HG02943 (cell line): ENCODE measurements at regions not wholly inside any gene's neighbourhood (a gene's known extent, or its start where the extent isn't known, plus 50 kb on each side); places are given as distances from the start of the nearest gene placed in this dataset.

Experiments
- ATAC-seq: cut with Tn5 transposase; IDR thresholded peaks from one replicate; pipeline ENCODE4 v1.9.1; 2021; ENCODE audit warnings: mild to moderate bottlenecking, low read depth, moderate library complexity; ENCODE audit not compliant: unreplicated experiment

DNA sequence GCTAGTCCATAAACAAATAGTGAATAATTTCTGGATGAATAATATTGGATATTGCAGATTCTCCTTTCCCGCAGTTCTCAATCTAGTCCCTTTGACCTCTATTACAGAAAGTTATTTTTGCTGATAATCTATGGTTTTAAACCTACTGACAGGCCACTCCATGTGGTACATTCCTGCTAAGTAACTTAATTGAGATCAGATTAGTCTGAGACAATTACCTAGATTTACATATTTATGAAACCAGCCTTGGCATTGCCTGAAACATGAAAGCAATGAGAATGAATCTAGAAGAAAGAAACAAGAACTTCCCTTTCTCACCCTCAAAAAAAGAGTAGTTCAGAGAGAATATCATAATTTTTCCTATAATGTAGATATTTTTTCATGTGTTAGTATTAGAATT is 964.2 kb downstream of the JRKL start:
- no peak for ATAC-seq

- no peak for ATAC-seq
Observed at GRCh38 chr11:97354576-97354975, 964.8 kb downstream of the JRKL start.

DNA sequence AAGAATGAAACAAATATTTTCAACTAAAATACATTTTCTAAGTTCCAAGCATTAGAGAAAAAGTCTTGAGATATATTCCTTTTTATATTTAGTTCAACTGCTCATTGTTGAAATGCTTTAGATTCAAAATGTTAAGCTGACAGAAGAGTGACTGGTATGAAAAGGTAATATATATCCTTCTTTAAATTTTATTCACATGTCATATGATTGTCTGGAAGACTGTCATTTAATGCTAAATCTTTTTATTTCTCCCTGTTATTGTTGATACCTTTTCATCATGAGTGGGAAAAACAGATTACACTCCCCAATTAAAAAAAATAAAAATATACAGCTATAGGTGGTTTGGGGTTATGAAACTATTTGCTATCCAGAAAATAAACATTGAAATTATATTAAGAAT is 965.4 kb downstream of the JRKL start:
- no peak for ATAC-seq

DNA sequence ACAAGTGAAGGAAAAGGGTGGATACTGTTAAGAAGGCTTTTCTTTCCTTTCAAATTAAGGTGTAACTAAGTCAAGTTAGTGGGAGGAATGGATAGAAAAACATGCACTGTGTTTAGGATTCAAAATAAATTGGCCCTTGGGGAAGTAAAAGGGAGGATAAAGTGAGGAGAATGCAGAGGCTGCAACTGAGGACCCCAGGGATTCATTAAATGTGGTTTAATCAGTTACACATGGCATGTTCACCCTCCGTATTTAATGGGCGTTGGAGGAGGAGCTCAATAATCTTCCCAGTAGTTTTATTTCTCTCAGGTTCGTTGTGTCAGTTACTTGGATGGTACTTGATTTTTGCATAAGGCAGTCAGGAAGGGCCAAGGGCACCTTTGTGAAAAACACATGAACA is 966.3 kb downstream of the JRKL start:
- no peak for ATAC-seq

GRCh38 chr11:97359016-97359415 is 969.2 kb downstream of the JRKL start:
- ATAC-seq, result no peak

DNA sequence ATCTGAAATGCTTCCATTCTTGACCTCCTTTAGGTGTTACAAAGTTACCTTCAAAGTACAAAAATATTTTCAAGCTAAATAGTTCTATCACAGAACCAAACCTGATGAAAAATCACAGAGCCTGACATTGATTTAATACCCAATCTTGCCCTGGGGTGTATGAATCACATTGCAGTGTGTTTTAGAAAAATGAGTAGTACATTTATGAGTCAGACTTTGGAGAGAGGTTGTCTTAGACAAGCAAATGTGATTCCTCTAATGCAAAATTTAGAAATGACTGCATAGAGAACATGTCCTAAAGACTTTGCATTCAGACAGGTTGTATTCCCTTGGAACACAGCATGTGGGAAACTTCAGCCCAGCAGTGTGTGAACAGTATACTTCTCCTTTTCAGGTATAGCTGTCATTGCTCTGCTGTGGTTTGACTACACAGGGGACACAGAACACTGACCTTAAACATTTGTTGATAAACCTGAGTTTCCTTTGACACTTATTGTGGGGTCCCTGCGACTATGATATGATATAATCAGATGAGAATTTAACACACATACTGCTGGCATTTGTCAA is 972.1 kb downstream of the JRKL start:
- no peak for ATAC-seq

DNA sequence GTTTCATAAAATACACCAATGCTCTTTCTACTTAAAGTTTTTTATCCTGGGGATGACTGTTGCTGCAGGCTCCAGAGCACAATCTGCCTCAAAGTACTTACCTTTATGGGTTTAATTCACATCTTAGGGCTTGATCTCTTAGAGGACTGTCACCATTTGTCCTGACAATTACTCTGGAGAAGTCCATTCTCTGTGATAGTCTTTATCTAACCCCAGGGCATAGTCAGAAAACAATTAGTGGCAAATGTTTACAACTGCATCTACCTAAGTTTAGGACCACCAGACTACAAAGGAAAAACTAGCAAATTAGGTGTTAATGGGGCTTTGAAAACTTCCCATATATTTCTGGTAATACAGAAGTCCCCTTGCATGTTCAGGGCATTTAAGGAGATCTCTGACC is 973.5 kb downstream of the JRKL start:
- no peak for ATAC-seq

DNA sequence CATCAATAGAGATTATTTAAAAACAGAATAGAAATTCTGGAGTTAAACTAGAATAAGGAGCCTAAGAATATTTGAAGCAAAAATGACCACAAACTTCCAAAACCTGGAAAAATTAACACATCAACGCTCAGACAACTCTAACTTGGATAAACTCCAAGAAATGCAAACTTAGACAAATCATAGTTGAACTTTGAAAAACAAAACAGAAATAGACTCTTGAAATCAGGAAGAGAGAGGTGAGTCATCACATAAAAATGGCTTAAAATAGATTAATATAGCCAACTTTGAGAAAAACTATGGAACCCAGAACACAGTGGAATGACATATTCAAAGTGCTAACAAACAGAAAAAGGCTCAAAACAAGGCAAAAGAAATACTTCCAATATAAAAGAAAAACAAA is 974.2 kb downstream of the JRKL start:
- no peak for ATAC-seq

DNA sequence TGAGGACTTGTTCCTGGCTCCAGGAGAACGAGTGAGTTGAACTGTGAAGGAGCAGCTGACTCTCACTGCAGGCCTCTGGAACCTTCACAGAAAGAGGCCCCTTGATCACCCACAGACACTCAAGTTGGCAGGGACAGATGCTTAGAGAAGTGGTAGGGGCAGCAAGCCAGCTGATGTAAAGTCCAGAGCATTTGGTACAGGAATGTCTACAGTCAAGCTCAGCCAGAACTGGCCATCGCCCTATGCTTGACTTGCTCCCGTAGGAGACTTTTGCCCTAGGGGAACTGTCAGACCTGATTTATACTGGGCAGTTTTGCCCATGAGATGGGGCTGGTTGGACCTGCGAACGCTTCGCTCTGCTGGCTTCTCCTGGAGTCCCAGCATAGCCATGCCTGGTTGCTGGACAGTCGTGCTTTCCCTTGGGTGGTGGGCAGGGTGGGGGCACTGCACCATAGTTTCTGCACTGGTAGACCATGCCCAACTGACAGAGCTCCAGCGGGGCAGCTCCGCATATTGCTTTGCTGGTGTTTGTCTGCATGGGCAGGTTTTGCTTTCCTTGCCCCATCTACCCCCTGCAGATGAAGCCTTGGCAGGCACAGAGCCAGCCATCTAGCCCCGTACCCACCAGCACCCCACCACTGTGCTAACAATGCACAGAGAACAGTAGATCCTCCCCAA is 977.7 kb downstream of the JRKL start:
- ATAC-seq, result no peak

DNA sequence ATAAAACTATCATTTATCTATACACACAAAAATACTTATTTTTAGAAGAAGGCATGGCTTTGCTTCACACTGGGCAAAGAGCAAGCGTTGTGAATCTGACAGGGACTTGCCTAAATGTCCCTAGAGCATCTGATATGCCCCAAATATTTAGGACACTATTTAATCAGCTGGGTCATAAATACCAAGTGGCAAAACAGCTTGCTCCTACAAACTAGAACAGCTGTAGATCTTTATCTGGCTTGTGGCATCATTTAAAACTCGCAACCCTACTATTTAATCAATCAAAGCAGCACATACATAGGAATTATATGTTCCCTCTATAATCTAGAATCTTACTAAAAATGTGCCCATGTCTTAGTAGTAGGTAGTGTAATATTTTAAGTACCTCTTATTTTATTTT is 999.5 kb downstream of the JRKL start:
- no peak for ATAC-seq

DNA sequence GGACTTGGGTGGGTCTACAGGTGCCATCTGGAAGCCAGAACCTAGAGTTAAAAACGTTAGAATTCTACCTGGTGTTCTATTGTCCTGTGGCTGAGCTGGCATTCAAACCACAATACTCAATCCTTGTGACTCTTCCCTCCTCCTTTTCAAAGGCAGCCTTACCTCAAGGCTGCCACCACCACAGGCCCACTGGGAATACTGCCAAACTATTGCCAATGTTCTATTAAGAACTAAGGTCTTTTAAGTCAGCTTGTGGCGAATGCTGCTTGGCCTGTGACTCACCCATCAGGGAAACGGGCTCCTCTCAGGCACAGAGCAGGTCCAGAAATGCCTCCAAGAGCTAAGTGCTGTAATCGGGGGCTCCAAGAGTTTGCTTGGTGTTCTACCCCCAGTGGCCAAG is 1008.4 kb downstream of the JRKL start:
- ATAC-seq, result no peak

GRCh38 chr11:97409141-97409540 is 1019.3 kb downstream of the JRKL start:
- ATAC-seq, result no peak

GRCh38 chr11:97414801-97415200 is 1025.0 kb downstream of the JRKL start:
- no peak for ATAC-seq

DNA sequence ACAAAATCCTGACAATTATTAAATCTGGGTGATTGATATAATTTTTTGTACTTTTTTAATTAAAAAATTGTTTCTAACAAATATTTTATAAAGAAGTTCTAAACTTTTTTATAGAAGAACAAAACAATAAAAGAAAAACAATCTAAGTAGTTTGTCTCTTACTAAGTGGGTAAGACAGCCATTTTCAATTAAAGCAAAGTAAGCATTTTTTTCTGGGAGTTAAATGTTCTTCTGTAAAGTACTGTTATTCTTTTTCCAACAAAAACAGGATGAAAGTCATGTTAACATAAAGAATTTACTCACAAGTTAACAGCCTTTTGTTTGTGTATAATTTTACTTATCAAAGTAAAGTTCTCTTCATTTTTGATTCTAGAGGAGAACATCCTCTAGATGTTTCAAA is 1029.9 kb downstream of the JRKL start:
- no peak for ATAC-seq

GRCh38 chr11:97428247-97428790 is 1038.5 kb downstream of the JRKL start:
- ATAC-seq, result no peak

DNA sequence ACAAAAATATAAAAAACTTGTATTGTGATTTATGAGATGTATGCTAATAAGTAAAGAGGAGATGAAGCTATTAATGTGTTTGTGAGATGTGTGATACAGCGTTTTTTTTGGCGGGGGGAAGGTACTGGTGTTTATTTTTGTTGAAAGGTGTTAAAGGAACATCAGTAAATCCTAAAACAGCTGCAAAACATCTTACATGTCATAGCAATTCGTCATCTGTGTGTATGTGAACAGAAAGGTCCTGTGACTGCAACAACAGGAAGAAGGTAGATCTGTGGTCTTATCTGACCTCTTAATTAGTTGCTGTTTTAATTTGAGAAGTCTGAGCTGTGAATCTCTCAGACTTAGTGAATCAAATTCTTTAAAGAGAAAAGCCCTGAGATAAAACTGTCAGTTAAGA is 1041.1 kb downstream of the JRKL start:
- no peak for ATAC-seq

DNA sequence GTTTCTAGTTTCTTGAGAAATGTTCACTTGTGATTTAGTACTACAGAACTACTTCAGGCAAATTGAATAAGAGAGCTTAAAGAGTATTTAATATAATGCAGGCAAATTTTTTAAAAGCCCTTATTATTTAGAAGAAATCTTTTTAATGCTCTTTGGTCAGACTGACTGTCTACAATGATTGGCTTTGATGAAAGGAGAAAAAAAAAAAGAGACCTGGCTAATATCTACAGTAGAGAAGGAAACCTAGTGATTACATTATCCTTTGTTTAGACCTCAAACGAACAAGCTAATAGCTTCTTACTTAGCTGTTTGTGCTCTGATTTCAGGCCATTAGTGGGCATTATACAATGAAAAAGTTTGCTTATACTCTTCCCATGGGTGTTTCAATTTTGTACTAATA is 1043.1 kb downstream of the JRKL start:
- no peak for ATAC-seq

DNA sequence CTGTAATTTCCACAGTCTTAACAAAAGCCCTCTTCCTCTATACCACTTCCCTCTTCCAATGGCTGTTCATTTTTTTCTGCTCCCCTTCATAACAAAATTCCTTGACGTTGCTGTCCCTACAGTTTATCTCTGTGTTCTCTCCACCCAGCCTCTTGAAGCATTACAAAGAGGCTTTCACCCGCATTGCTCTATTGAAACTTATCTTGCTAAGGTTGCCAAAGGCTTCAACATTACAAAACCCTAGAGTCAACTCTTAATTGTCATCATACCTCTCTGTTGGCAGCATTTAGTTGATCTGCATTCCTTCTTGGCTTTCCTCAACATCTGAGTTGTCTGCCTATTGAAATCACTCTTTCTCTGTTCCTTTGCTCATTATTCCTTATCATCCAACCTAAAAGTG is 1055.7 kb downstream of the JRKL start:
- no peak for ATAC-seq

GRCh38 chr11:97451441-97451840 is 1061.6 kb downstream of the JRKL start:
- ATAC-seq, result no peak

GRCh38 chr11:97454988-97455387 is 1065.2 kb downstream of the JRKL start:
- ATAC-seq, result no peak

DNA sequence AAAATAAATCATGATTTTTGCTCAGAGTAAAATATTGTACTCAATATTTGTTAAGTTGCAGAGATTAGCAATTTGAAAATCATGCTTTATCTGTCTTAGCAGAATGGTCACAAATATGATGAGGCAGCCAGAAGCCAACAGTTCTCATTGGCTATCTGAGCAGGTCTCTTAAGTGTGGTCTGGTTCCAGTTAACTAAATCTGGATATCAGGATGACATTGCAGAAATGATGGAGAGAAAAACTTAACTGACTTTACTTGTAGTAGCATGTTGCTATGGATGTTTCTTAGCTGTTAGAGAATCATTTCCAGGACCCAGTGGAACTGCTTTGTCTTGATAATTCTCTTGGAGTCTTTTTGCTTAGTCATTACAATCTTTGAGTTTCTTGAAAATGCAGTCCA is 1070.3 kb downstream of the JRKL start:
- no peak for ATAC-seq

DNA sequence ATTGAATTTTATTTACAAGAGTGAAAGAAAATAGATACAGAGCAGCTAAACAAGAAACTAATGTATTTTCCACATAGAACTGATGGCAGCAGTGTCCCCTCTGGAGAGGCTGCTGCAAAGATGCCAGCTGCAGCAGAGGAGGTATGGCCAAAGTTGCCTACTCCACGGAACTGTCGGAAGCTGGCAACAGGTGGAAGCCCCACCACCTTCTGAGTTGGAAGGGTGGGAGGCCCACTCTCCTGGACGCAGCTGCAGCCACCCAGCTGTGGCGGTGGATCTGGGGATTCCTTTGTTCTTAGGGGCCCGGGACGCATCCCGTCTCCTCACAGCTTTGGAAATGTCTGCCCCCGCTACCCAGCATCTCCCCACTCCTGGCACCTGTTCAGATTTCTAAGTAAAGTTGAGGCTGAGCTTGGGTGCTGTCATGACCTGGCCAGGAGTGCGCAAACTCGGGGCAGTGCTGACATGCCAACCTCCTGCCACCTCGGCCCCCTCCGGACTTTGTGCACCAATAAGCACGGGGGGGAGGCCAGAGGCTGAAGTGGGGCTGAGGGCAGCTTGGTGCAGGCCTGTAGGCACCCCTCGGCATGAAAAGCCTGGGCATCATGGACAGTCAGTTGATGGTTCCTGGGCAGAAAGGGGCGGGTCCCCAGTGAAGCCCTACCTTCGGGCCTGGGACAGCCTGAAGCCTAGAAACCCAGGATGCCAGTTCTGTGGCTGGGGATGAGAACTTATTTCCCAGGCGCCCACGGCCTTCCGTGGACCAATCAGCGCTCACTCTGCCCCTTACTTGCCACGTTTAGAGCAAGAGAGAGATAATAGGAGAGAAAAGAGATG is 1071.4 kb downstream of the JRKL start:
- ATAC-seq, result no peak
